ENCODE measurements at regions not wholly inside any gene's neighbourhood (a gene's known extent, or its start where the extent isn't known, plus 50 kb on each side); places are given as distances from the start of the nearest gene placed in this dataset.
"Not testable (repeated sequence)": the region's sequence is repeated elsewhere in the genome, so short reads cannot be mapped to it uniquely, and the experiment has no call there.

- DNase-seq (ENCODE audit: low read depth in 2 of 2), result no peak
Observed at GRCh38 chr5:103827976-103828375, 265.4 kb upstream of the NUDT12 start.

- DNase-seq (ENCODE audit: low read depth in 2 of 2), result no peak
Observed at GRCh38 chr5:103821361-103821760, 258.8 kb upstream of the NUDT12 start.

- peak; percentile 1 to 35 for DNase-seq (ENCODE audit: low read depth in 2 of 2)
Observed at GRCh38 chr5:103808464-103809106, 246.0 kb upstream of the NUDT12 start.

GRCh38 chr5:103804711-103805110 lies 242.1 kb upstream of the NUDT12 start:
- DNase-seq (ENCODE audit: low read depth in 2 of 2), result no peak

GRCh38 chr5:103801681-103802080 lies 239.1 kb upstream of the NUDT12 start:
- DNase-seq (ENCODE audit: low read depth in 2 of 2), result no peak

- DNase-seq (ENCODE audit: low read depth in 2 of 2), result no peak
Observed at GRCh38 chr5:103800741-103801495, 238.3 kb upstream of the NUDT12 start.

GRCh38 chr5:103793595-103794182 lies 231.1 kb upstream of the NUDT12 start:
- DNase-seq (ENCODE audit: low read depth in 2 of 2), result no peak

- DNase-seq (ENCODE audit: low read depth in 2 of 2), result no peak
Observed at GRCh38 chr5:103785569-103785968, 223.0 kb upstream of the NUDT12 start.

- DNase-seq (ENCODE audit: low read depth in 2 of 2), result no peak
Observed at GRCh38 chr5:103783669-103784068, 221.1 kb upstream of the NUDT12 start.

GRCh38 chr5:103780794-103781193 lies 218.2 kb upstream of the NUDT12 start:
- DNase-seq (ENCODE audit: low read depth in 2 of 2), result no peak

- no peak for DNase-seq (ENCODE audit: low read depth in 2 of 2)
Observed at GRCh38 chr5:103774721-103775120, 212.1 kb upstream of the NUDT12 start.

- no peak for DNase-seq (ENCODE audit: low read depth in 2 of 2)
Observed at GRCh38 chr5:103772248-103772647, 209.7 kb upstream of the NUDT12 start.

- no peak for DNase-seq (ENCODE audit: low read depth in 2 of 2)
Observed at GRCh38 chr5:103764403-103764802, 201.8 kb upstream of the NUDT12 start.

GRCh38 chr5:103758996-103759395 lies 196.4 kb upstream of the NUDT12 start:
- DNase-seq (ENCODE audit: low read depth in 2 of 2), result no peak

- DNase-seq (ENCODE audit: low read depth in 2 of 2), result no peak
Observed at GRCh38 chr5:103755974-103756373, 193.4 kb upstream of the NUDT12 start.

- no peak for DNase-seq (ENCODE audit: low read depth in 2 of 2)
Observed at GRCh38 chr5:103745353-103746065, 182.9 kb upstream of the NUDT12 start.

GRCh38 chr5:103744159-103744558 lies 181.6 kb upstream of the NUDT12 start:
- DNase-seq (ENCODE audit: low read depth in 2 of 2), result no peak

GRCh38 chr5:103743421-103743820 lies 180.8 kb upstream of the NUDT12 start:
- DNase-seq (ENCODE audit: low read depth in 2 of 2), result no peak

- DNase-seq (ENCODE audit: low read depth in 2 of 2), result no peak
Observed at GRCh38 chr5:103741984-103742383, 179.4 kb upstream of the NUDT12 start.

GRCh38 chr5:103736343-103736742 lies 173.8 kb upstream of the NUDT12 start:
- not testable (repeated sequence) for DNase-seq (ENCODE audit: low read depth in 2 of 2)

- no peak for DNase-seq (ENCODE audit: low read depth in 2 of 2)
Observed at GRCh38 chr5:103724271-103724670, 161.7 kb upstream of the NUDT12 start.

- no peak for DNase-seq (ENCODE audit: low read depth in 2 of 2)
Observed at GRCh38 chr5:103721183-103721582, 158.6 kb upstream of the NUDT12 start.

Data from dermis microvascular lymphatic vessel endothelial cell (primary cell).